ENCODE measurements at regions not wholly inside any gene's neighbourhood (a gene's known extent, or its start where the extent isn't known, plus 50 kb on each side); places are given as distances from the start of the nearest gene placed in this dataset.
"Not testable (repeated sequence)": the region's sequence is repeated elsewhere in the genome, so short reads cannot be mapped to it uniquely, and the experiment has no call there.

DNA sequence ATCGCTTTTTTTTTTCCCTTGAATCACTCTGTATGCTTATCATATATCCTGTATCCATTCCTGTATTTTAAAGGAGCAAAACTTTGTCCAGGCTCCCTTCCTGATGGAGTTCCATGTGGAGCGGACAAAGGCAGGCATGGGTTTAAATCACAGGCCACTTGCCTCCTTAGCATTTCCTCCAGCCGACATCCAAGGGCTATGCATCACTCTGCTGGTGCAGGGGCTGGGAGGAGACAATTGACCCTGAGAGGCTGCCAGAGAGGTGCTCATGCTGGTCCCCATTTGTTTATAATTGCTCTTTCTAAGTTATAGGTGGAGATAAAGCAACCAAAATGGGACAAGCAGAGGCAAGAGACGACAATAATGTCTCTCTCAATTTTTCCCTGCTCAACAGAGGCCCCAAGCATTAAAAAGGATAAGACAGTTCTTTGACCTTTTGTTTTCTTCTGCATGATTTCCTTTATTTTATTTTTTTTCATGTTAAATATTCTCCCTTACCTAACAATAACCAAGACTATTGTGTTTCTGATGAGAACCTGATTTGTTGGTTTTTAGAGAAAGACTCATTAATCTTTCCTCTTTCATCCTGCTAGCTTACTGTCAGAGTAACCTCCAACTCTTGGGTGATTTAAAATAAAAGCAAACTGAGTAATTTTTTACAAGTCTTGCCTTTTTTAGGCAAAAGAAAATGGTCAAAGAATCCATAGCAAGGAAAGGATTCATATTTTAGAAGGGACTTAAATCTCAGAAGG, 353.7 kb downstream of the ADGRL2 start:
- no peak for FAIRE-seq

DNA sequence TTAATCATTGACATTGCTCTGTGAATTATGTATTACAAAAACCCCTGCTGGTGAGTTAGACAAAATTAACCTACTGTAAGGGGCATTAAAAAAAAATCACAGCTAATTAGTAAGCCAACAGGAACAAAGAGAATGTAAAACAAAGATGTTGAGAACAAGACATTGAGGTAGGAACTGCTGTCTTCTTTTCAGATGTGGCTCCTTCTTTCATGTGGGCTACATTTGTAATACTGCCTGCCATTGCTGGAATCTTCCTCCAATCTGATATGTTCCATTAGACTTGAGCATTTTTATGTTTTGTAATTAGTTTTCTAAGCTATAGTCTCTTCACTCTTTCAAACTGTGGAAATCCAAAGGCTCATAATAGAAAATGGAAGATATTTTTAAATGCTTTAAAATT, 353.0 kb downstream of the ADGRL2 start:
- FAIRE-seq = no peak

DNA sequence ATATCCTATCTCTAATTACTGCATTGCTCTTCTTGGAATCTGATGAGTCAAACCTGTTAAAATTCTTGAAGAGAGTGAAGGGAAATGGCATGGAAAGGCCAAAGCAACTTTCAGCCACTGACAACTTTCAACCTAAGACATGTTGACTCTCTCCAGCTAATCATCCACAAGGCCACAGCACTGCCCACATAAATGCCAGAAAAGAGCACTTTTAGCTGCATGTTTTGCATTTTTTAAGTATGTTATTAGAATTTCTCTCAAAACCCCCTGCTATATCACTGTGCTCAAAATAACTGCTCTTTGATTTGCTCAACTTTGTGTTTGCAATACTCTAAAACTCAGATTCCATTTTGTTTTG, 352.5 kb downstream of the ADGRL2 start:
- no peak for FAIRE-seq

DNA sequence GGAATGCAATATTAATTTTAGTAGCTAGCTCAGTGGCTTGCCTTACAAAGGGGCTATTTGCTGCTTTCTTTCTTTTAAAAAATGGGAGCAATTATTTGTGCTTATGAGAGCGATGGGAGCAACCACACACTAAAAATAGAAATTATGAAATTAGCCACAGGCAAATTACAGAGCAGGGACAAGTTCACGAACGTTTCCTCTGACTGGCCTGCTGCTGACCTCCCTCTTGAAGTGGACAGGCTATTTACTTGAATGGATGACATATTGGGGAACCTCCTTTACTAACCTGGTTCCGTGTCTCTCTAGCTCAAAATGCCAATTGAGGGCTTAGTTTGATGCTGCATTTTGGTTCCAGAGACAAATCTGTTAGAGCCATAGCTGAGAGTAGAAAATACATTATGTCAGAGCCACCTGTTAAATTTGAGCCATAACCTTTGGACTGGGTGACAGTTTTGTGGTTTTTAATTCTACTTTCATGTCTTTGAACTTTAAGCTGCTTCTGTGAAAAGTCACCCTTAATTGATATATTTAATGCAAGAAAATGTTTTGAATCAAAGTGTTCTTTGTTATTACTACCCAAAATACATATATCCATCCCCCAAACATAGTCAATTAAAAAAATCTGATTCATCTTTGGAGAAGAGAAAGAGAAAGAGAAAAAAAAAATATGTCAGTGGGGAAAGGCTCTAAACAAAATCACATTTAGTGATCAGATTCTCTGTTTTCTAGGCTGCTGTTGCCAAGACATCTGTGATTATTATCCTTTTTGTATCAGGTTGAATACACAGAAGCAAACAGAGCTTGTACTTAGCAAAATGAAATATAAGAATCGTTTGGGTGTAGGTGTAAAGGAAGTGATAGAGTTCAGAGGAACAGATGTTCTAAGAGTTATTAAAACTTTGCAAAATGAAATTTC, 351.9 kb downstream of the ADGRL2 start:
- no peak for FAIRE-seq

DNA sequence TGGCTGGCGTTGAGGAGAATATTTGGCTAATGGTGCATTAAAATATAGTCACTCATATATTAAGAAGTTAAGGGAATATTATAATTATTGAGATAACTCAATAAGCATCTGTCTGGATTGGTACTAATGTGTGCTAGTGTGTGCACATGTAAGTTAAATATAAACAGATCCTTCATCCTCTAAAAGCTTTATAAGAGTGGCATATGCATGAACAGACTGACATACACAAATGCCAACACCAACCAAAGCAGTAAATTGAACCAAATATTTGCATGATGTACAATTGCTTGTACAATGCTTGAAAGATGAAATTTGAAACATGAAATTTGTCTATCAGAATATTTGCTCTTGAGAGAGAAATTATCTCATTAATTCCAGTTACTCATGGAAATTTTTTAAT, 344.9 kb downstream of the ADGRL2 start:
- no peak for FAIRE-seq

DNA sequence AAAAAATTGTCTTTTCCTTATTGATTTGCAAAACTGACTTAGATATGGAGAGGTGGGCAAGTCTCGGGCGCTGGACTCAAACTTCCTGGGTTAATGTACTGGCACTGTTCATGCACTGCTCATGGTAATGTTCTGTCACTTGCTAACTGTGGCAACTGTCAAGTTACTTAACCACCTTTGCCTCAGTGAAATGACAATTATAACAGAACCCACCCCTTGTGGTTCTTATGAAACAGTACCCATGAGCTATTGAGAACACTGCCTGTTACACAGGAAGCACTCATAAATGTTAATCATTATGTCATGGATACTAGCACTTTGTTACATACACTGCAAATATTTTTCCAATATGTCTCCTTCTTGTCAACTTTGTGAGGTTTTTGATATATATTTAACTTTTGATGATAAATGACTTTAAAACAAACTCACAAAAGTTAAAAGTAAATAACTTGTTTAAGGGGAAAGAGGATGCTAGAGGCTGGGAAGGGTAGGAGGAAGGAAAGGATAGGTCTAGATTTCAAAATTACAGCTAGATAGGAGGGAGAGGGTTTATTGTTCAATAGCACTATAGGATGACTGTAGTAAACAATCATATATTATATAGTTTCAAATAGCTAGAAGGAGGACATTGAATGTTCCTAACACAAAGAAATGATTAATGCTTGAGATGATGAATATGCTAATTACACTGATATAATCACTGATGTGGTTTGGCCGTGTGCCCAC, 342.5 kb downstream of the ADGRL2 start:
- FAIRE-seq = no peak

DNA sequence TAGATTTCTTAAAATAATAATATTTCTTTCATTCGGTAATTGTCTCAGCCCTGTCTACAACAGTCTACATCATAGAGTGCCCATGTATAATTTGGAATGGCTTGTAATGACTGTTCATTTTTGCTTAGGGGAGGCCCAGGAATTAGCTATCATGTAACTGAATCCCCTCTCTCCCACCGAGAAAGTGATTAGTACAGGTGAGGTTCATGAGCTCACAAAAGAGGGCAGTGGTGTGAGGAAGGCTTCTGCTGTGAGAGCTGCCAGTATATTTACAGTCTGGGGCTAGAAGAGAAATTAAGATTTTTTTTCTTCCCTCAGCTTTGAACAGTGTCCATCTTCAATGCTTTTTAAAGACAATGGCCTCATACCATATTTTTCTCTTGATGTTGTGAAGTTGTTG, 340.7 kb downstream of the ADGRL2 start:
- FAIRE-seq = no peak

DNA sequence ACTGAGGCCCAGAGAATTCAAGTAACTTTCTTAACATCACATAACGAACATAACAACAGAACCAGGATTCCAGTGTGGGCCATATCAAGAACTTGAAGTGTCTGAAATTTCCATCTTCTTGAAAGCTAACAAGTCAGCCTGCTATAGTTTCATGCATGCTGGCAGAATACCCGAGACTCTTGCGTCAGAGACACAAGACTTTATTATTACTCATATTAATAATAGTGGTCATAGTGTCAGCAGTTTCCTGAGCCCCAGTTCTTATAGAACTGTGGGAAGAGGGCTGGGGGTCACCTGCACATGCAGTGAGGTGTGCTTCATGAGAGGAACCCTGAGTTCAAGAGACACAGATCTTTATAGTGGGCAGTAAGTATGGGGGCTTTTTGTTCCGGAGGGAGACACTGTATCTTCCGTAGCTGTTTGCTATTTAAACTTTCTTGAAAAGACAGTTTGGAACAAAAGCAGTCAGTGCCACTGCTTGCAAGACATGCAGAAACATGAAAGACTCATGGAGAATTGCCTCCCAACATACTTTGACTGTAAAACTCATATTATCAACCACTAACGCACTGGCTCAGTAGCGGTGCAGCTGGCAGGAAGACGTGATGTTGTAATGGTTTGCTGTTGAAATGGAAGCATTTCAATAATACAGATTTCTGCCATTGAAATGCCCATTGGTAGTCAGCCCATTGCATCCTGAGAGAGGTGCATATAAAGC, 339.2 kb downstream of the ADGRL2 start:
- no peak for FAIRE-seq

DNA sequence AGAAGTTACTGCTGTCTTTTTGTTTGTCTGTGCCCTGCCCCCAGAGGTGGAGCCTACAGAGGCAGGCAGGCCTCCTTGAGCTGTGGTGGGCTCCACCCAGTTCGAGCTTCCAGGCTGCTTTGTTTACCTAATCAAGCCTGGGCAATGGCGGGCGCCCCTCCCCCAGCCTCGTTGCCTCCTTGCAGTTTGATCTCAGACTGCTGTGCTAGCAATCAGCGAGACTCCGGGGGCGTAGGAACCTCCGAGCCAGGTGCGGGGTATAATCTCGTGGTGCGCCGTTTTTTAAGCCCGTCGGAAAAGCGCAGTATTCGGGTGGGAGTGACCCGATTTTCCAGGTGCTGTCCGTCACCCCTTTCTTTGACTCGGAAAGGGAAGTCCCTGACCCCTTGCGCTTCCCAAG, 335.6 kb downstream of the ADGRL2 start:
- FAIRE-seq = not testable (repeated sequence)

DNA sequence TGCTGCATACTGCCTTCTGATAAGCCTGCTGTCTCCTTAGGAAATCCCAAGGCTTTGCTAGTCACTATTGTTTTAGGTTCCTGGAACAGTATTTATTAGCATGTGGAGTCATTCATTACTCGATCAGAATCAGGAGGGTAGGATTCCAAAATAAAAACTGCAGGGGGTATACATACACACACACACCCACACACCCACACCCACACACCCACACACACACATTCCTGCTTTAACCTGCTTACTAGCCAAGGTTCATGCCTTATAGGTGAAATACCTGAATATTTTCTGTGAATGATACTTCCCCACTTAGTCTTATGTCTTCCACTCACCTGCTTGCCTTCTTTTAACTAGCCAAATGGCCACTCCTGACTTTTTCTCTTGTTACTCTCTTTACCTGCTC, 325.1 kb downstream of the ADGRL2 start:
- FAIRE-seq = no peak

DNA sequence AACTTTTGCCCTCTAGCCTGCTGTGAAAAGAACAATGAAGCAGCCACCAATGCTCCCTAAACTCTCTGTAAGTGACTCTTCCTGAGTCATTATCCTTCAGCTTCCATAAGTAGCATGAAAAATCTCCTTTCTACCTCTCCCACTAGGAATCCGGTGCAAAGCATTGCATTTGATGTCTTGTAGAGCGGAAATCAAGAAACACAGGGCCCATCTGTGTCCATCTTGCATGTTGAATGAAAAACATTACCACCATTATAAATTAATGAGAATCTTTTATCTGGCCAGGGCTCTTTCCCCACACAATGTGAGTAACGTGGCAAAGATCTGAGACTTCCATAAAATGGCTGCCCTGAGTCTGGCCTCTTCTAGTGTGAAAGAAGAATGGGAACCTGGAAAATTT, 324.4 kb downstream of the ADGRL2 start:
- FAIRE-seq = no peak

DNA sequence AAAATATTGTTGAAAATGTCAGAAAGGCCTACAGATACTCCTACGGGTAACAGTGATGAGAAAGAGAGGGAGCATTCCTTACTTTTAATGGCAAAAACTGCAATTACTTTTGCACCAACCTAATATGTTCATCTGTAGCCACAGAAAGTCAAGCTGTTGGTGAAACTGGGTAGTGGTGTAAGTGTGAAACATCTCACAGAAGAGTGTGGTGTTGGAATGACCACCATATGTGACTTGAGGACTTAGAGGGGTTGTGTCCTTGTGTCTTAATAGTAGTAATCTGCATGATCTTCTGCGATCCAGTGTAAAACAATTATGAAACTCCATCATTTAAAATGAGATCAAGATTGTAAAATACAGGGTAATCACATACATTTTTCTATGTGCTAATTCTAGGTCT, 320.7 kb downstream of the ADGRL2 start:
- no peak for FAIRE-seq

DNA sequence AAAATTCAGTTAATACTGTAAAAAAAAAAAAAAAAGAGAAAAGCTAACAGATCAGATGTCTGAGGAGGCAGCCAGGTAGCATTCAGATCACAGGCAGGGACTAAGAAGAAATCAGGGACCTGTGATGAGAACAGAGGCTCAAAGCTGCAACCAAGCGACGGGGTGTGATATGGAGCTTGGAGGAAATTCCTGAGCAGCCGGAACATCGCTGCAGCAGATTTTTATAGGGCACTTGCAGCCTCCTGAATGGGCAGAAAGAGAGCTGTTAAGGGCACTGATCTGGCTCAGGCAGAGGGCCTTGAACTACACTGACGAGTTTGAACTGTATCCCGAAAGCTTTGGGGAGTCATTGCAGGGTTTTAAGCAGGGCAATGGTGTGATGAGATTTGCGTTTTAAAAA, 315.4 kb downstream of the ADGRL2 start:
- no peak for FAIRE-seq

DNA sequence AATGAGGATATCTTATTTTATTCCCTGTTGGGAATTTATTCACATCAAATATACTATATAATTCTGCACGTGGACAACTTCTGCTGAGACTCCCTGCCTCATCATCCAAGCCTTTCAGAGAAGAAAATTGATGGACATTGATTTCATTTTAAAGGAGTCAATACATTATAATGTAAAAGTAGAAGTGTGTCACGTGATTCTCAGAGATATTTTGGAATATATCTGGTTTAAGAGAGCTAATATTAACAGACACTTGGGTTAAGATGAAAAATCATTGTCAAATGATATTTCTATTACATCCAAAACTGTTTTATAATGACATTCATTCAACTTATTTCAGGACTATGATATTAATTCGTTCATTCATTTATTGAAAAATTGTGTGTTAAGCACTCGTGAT, 314.2 kb downstream of the ADGRL2 start:
- FAIRE-seq = no peak

DNA sequence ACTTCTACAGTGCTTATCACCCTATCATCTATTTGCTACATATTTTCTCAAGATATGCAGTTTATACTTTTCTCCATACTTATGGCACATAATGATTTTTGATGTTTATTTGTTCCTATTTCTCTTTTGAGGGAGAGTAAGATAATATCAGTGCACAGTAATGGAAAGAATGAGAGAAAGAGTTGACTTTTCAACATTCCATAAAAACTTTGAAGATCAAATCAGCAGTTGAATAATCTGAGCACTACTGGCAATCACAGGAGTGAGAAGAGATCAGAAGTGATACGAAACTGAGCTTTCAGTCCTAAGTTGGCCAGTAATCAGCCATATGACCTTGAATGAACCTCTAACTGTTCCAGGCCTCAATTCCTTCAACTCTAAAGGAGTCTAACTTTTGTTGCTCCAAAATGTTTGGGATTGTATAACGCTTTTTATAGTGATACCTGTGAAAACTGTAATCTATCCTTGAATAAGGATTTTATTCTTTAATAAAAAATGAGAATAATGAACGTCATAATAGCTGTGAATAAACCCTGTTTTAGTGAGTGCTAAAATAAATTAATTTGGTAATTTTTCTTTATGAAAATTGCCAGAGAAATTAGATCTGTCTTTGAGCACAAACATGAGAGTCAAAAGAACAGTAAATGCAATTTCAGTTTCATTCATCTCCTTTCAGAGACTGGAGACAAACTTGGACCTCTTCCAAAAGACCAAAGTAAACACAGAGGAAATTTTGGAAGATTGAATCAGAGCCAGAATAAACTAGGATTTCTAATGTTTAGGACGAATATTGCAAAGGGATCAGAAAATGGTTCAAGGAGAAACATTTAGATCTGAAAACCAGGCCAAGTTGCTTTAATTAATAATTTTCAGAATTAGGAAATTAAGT, 309.9 kb downstream of the ADGRL2 start:
- FAIRE-seq = no peak

DNA sequence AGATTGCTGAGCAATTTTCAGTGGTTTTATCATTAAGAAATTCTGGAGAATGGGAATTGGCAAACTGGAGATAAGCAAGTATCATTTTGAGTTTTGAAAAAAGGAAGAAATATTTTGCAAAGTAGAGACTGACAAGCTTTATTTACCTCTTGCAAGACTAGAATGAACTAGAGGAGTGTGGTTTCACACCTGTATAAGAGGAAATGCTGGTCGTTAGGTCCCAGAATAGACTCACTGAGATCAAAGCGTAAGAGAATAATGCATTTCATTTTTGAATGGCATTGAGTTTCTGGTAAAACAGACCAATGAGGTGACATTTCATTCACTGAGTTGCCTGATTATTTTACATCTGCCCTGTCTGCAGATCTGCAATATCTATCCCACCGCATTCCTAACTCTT, 308.1 kb downstream of the ADGRL2 start:
- no peak for FAIRE-seq

DNA sequence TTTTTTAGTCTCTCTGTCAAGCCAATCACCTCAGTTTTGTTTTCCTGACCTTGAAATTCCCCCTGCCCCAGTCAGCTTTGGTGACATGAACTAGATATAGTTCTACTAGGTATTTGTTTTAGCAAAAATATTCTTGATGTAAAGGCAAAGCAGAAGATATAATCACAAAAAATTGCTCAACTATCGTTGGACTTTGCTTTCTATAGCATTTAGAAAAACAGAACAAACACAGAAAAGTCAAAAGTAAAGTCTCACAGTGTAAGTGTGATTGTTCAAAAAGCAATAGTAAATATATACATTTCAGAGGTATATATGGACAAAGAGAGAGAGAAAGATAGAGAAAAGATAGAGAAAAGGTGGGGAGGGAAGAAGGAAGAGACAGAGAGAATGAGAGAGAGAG, 305.9 kb downstream of the ADGRL2 start:
- FAIRE-seq = no peak

DNA sequence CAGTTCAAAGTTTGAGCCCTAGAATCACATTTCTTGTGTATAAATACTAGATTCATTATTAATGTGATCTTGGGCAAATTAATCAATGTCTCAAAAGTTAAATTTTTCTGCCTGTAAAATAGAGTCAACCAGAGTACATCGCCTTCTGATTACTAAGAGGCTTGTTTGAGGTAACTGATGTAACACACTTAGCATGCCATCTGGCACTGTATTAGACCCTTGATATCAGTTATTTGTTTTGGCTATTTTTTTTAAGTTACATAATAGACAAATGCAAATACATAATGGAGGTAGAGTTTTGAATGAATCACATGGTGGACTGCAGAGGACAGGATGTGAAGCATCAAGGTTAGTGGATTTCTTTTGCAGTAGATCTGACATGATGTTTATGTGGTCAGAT, 298.4 kb downstream of the ADGRL2 start:
- no peak for FAIRE-seq

DNA sequence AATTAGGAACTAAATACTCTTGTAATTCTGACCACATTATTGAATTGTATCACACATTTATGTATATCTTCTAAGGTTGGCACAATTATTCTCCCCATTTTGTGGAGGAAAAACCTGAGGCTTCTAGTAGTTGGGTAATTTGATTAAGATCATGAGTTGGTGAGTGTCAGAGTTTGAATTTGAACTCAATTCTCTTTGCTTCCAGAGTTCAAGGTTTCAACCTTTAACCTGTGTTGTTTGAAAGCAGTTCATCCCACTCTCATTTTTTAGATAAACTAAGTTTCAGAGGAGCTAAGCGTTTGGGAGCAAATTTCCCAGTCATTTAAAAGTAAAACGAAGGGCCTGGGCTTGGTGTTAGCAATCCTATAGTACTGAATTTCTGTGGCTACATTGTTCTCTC, 293.4 kb downstream of the ADGRL2 start:
- FAIRE-seq = no peak

DNA sequence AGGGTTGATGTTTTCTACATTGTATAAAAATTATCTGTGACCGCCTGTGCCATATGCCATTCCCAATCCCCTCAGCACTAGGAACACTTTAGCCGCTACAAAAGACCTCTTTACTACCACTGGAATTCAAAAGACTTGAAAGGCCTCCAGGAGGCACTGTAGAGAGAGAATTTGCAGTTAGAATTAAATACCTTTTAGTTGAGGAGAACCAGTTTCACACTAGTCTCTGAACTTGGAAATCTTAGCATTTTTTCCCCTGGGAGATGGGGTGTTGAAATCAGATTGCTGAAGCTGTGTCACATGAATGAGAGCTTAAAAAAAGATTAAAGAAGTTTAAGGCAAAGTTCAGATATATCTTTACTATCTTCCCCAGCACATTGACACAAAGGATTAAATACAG, 291.0 kb downstream of the ADGRL2 start:
- FAIRE-seq = no peak

DNA sequence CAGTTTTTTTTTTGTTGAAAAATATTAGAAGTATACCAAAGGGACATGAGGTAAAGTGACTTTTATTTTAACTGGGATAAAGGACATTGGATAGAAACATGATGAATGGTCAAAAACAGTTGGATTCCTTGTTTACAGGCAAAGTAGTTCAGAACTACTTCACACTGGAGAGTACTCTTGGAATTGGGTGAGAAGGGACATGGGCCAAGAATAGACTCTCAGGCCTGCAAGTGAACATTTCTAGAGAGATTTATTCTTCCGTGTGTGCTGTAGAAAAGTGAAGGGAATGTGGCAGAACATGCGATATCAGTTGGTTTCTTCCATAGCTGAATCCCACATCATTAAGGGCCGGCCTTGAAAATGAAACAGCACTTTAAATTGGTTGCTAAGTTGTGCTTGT, 290.5 kb downstream of the ADGRL2 start:
- no peak for FAIRE-seq

DNA sequence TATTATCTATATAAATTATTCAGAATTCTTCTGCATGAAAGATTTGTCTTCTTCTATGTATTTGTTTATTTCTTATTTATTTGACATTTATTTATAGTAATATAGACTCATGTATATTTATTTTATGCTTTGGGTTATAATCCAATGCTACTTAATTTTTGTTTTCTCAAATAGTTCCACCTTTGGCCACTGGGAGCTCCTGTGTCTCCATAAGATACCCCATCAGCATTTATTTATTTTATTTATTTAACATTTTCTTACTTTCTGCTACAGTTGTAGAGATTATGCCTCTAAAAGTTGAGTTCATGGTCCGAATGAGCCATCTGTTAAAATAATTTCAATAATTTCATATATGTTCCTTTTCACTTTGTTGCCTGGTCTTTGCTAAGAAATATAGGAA, 289.4 kb downstream of the ADGRL2 start:
- FAIRE-seq = no peak

Data from colon (tissue), 2 donors.